ENCODE measurements at regions not wholly inside any gene's neighbourhood (a gene's known extent, or its start where the extent isn't known, plus 50 kb on each side); places are given as distances from the start of the nearest gene placed in this dataset.

- TF ChIP-seq, protein P1, sequence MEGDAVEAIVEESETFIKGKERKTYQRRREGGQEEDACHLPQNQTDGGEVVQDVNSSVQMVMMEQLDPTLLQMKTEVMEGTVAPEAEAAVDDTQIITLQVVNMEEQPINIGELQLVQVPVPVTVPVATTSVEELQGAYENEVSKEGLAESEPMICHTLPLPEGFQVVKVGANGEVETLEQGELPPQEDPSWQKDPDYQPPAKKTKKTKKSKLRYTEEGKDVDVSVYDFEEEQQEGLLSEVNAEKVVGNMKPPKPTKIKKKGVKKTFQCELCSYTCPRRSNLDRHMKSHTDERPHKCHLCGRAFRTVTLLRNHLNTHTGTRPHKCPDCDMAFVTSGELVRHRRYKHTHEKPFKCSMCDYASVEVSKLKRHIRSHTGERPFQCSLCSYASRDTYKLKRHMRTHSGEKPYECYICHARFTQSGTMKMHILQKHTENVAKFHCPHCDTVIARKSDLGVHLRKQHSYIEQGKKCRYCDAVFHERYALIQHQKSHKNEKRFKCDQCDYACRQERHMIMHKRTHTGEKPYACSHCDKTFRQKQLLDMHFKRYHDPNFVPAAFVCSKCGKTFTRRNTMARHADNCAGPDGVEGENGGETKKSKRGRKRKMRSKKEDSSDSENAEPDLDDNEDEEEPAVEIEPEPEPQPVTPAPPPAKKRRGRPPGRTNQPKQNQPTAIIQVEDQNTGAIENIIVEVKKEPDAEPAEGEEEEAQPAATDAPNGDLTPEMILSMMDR (IDR thresholded peaks at IDR 0.05; ENCODE audit: insufficient read depth, low read length, poor library complexity, severe bottlenecking), result no peak
- no peak for TF ChIP-seq EZH2phosphoT487 (conservative IDR thresholded peaks at IDR 0.05; ENCODE audit: low read length)
- Histone ChIP-seq H3K4me2 (ENCODE audit: low read depth, low read length, poor library complexity, severe bottlenecking) (no peak overlapping the region), H3K27me3 (ENCODE audit: low read length) (no peaks in the 10 kb centered on the region), H3K79me2 (ENCODE audit: insufficient read depth, low read length) (no peaks in the 10 kb centered on the region), H3F3A (ENCODE audit: insufficient read depth) (no peaks in the 10 kb centered on the region), H3K9me3 (ENCODE audit: insufficient read depth, low read length) (no peaks in the 10 kb centered on the region), H2AFZ (ENCODE audit: low read depth, low read length, severe bottlenecking) (no peak overlapping the region), H3K9ac (ENCODE audit: low read length) (no peak overlapping the region), H3K36me3 (ENCODE audit: low read length) (no peaks in the 10 kb centered on the region), H4K20me1 (ENCODE audit: low read depth, low read length) (no peaks in the 10 kb centered on the region), H3K9me2 (replicated peaks; ENCODE audit: insufficient read depth, low read length) (no peaks in the 10 kb centered on the region), H3K27ac (ENCODE audit: low read depth, low read length) (no peak overlapping the region), H3K4me3 (ENCODE audit: insufficient read depth, low read length, poor library complexity, severe bottlenecking) (no peak overlapping the region)
Measured at GRCh38 chr11:129652835-129653234, 162.8 kb upstream of the TMEM45B start.

DNA sequence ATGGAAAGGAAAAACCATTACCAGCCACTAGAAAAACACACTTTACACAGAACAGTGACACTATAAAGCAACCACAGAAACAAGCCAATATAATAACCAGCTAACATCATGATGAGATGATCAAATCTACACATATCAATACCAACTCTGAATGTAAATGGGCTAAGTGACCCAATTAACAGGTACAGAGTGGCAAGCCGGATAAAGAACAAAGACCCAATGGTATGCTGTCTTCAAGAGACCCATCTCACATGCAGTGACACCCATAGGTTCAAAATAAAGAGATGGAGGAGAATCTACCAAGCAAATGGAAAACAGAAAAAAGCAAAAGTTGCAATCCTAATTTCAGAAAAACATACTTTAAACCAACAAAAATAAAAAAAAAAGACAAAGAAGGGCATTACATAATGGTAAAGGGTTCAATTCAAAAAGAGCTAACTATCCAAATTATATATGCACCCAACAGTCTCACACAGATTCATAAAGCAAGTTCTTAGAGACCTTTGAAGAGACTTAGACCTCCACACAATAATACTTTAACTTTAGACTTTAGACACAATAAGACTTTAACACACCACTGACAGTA lies 160.3 kb upstream of the TMEM45B start:
- Histone ChIP-seq H3K27ac (ENCODE audit: low read depth, low read length) (no peak overlapping the region), H2AFZ (ENCODE audit: low read depth, low read length, severe bottlenecking) (no peak overlapping the region), H3F3A (ENCODE audit: insufficient read depth) (no peaks in the 10 kb centered on the region), H3K4me2 (ENCODE audit: low read depth, low read length, poor library complexity, severe bottlenecking) (no peak overlapping the region), H3K4me3 (ENCODE audit: insufficient read depth, low read length, poor library complexity, severe bottlenecking) (no peak overlapping the region), H3K36me3 (ENCODE audit: low read length) (no peaks in the 10 kb centered on the region), H4K20me1 (ENCODE audit: low read depth, low read length) (no peaks in the 10 kb centered on the region), H3K9me2 (replicated peaks; ENCODE audit: insufficient read depth, low read length) (no peaks in the 10 kb centered on the region), H3K9ac (ENCODE audit: low read length) (no peak overlapping the region), H3K27me3 (ENCODE audit: low read length) (no peaks in the 10 kb centered on the region), H3K9me3 (ENCODE audit: insufficient read depth, low read length) (no peaks in the 10 kb centered on the region), H3K79me2 (ENCODE audit: insufficient read depth, low read length) (no peaks in the 10 kb centered on the region)
- TF ChIP-seq, protein P1 (IDR thresholded peaks at IDR 0.05; ENCODE audit: insufficient read depth, low read length, poor library complexity, severe bottlenecking), result no peak

DNA sequence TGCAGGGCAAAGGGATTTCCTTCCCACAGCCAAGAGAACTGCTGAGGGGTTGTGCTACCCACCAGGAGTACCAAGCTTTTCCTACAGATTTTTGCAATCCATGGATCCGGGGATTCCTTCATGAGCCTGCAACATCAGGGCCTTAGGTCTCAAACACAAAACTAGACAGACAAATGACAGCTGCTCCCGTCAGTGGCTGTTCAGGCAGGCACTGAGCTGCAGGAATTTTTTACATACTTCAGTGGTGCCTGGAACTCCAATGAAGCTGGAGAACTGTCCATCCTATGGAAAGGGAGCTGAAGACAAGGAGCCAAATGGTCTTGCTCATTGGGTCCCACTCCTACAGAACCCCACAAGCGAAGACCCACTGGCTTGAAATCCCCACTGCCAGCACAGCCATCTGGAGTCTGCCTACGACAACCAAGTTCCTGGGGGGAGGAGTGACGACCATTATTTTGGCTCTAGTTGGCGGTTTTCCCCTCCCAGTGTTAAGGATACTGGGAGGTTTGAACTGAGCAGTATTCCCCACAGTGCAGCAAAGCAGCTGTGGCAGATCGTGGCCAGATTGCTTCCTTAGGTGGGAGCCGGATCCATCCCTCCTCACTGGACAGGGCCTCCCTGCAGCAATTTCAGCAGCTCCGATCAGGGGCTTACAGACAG lies 157.7 kb upstream of the TMEM45B start:
- Histone ChIP-seq H3K9ac (ENCODE audit: low read length) (no peak overlapping the region), H3F3A (ENCODE audit: insufficient read depth) (no peaks in the 10 kb centered on the region), H3K9me3 (ENCODE audit: insufficient read depth, low read length) (no peaks in the 10 kb centered on the region), H3K4me3 (ENCODE audit: insufficient read depth, low read length, poor library complexity, severe bottlenecking) (no peak overlapping the region), H3K9me2 (replicated peaks; ENCODE audit: insufficient read depth, low read length) (no peaks in the 10 kb centered on the region), H4K20me1 (ENCODE audit: low read depth, low read length) (no peaks in the 10 kb centered on the region), H3K4me2 (ENCODE audit: low read depth, low read length, poor library complexity, severe bottlenecking) (no peak overlapping the region), H3K79me2 (ENCODE audit: insufficient read depth, low read length) (no peaks in the 10 kb centered on the region), H3K36me3 (ENCODE audit: low read length) (no peaks in the 10 kb centered on the region), H3K27me3 (ENCODE audit: low read length) (no peaks in the 10 kb centered on the region), H2AFZ (ENCODE audit: low read depth, low read length, severe bottlenecking) (no peak overlapping the region), H3K27ac (ENCODE audit: low read depth, low read length) (no peak overlapping the region)
- TF ChIP-seq, protein P1 (IDR thresholded peaks at IDR 0.05; ENCODE audit: insufficient read depth, low read length, poor library complexity, severe bottlenecking), result no peak
- no peak for TF ChIP-seq EZH2phosphoT487 (conservative IDR thresholded peaks at IDR 0.05; ENCODE audit: low read length)

All from SU-DHL-6 (cell line).